Central memory CD8-positive, alpha-beta T cell (primary cell): ENCODE measurements at regions not wholly inside any gene's neighbourhood (a gene's known extent, or its start where the extent isn't known, plus 50 kb on each side); places are given as distances from the start of the nearest gene placed in this dataset.

Source experiments
- ATAC-seq: fragments of 150-1000 bp; cut with Tn5 transposase; replicated peaks from 2 replicates; pipeline ENCODE4 v1.10.0; 2022; ENCODE audit warnings: mild to moderate bottlenecking, moderate FRiP score, moderate number of reproducible peaks; ENCODE audit not compliant: poor library complexity, severe bottlenecking; ENCODE audit errors: extremely low read depth
- DNase-seq, 2 donors: peaks; one replicate each; pipeline ENCODE4 v3.0.0; 2021; ENCODE audit warnings: low spot score in 2 of 2
- H3K27ac Mint-ChIP-seq: one replicate; pipeline ENCODE4 v1.8.0; 2022; ENCODE audit warnings: low read depth, mild to moderate bottlenecking, moderate library complexity, mixed read lengths
- H3K27me3 Mint-ChIP-seq: one replicate; pipeline ENCODE4 v1.8.0; 2022; ENCODE audit warnings: mixed read lengths
- H3K36me3 Mint-ChIP-seq: one replicate; pipeline ENCODE4 v1.8.0; 2022; ENCODE audit warnings: mild to moderate bottlenecking, moderate library complexity, mixed read lengths; ENCODE audit not compliant: insufficient read depth
- H3K4me1 Mint-ChIP-seq: one replicate; pipeline ENCODE4 v1.8.0; 2022; ENCODE audit warnings: mixed read lengths
- H3K4me3 Mint-ChIP-seq: one replicate; pipeline ENCODE4 v1.8.0; 2022; ENCODE audit warnings: mild to moderate bottlenecking, moderate library complexity, mixed read lengths
- H3K9me3 Mint-ChIP-seq: one replicate; pipeline ENCODE4 v1.8.0; 2022; ENCODE audit warnings: mixed read lengths

- Mint-ChIP-seq H3K9me3 (peaks cover 5% of the 10 kb centered on the region), H3K27ac (no peak overlapping the region), H3K4me1 (no peaks in the 10 kb centered on the region), H3K36me3 (peaks cover 2% of the 10 kb centered on the region), H3K4me3 (no peak overlapping the region), H3K27me3 (peaks cover 53% of the 10 kb centered on the region)
- DNase-seq (no peak), ATAC-seq (no peak)
These were observed 140.7 kb upstream of the B3GAT1 start for GRCh38 chr11:134552749-134553148.

- H3K27me3 Mint-ChIP-seq: peaks cover 66% of the 10 kb centered on the region
These were observed 133.5 kb upstream of the B3GAT1 start for GRCh38 chr11:134545521-134545920.

GRCh38 chr11:134544095-134544815, 132.2 kb upstream of the B3GAT1 start:
- no peak overlapping the region for H3K4me3 Mint-ChIP-seq
- peaks cover 1% of the 10 kb centered on the region for H3K36me3 Mint-ChIP-seq
- DNase-seq (no peak), ATAC-seq (no peak)
- H3K4me1 Mint-ChIP-seq: no peaks in the 10 kb centered on the region
- H3K27ac Mint-ChIP-seq: no peak overlapping the region
- no peaks in the 10 kb centered on the region for H3K9me3 Mint-ChIP-seq
- peaks cover 67% of the 10 kb centered on the region for H3K27me3 Mint-ChIP-seq

More at GRCh38 chr11:134545521-134545920, 133.5 kb upstream of the B3GAT1 start:
- peaks cover 1% of the 10 kb centered on the region for H3K36me3 Mint-ChIP-seq
- DNase-seq: no peak
- no peak overlapping the region for H3K27ac Mint-ChIP-seq
- peaks cover 4% of the 10 kb centered on the region for H3K9me3 Mint-ChIP-seq
- no peaks in the 10 kb centered on the region for H3K4me1 Mint-ChIP-seq
- H3K4me3 Mint-ChIP-seq: no peak overlapping the region
- no peak for ATAC-seq

- Mint-ChIP-seq H3K4me3 (no peak overlapping the region), H3K27me3 (peaks cover 73% of the 10 kb centered on the region), H3K9me3 (no peaks in the 10 kb centered on the region), H3K4me1 (no peaks in the 10 kb centered on the region), H3K27ac (no peak overlapping the region), H3K36me3 (peaks cover 1% of the 10 kb centered on the region)
- ATAC-seq (no peak), DNase-seq (no peak)
These were observed 131.6 kb upstream of the B3GAT1 start for GRCh38 chr11:134543645-134544044.

GRCh38 chr11:134543241-134543640, 131.2 kb upstream of the B3GAT1 start:
- no peak overlapping the region for H3K27ac Mint-ChIP-seq
- no peaks in the 10 kb centered on the region for H3K9me3 Mint-ChIP-seq
- no peaks in the 10 kb centered on the region for H3K4me1 Mint-ChIP-seq
- DNase-seq (no peak), ATAC-seq (no peak)
- H3K27me3 Mint-ChIP-seq: peaks cover 75% of the 10 kb centered on the region
- no peak overlapping the region for H3K4me3 Mint-ChIP-seq
- H3K36me3 Mint-ChIP-seq: peaks cover 1% of the 10 kb centered on the region

- H3K27me3 Mint-ChIP-seq: peaks cover 75% of the 10 kb centered on the region
- peaks cover 1% of the 10 kb centered on the region for H3K36me3 Mint-ChIP-seq
- no peak overlapping the region for H3K4me3 Mint-ChIP-seq
- no peaks in the 10 kb centered on the region for H3K4me1 Mint-ChIP-seq
- no peak overlapping the region for H3K27ac Mint-ChIP-seq
- ATAC-seq (no peak), DNase-seq (no peak)
- no peaks in the 10 kb centered on the region for H3K9me3 Mint-ChIP-seq
These were observed 130.5 kb upstream of the B3GAT1 start for GRCh38 chr11:134542401-134543165.

GRCh38 chr11:134541951-134542350, 129.9 kb upstream of the B3GAT1 start:
- no peak overlapping the region for H3K4me3 Mint-ChIP-seq
- H3K36me3 Mint-ChIP-seq: peaks cover 1% of the 10 kb centered on the region
- no peak for DNase-seq
- H3K27ac Mint-ChIP-seq: no peak overlapping the region
- peaks cover 74% of the 10 kb centered on the region for H3K27me3 Mint-ChIP-seq
- no peaks in the 10 kb centered on the region for H3K4me1 Mint-ChIP-seq
- H3K9me3 Mint-ChIP-seq: no peaks in the 10 kb centered on the region
- no peak for ATAC-seq

GRCh38 chr11:134541355-134541754, 129.3 kb upstream of the B3GAT1 start:
- peaks cover 68% of the 10 kb centered on the region for H3K27me3 Mint-ChIP-seq
- no peak overlapping the region for H3K27ac Mint-ChIP-seq
- DNase-seq (no peak), ATAC-seq (no peak)
- no peaks in the 10 kb centered on the region for H3K9me3 Mint-ChIP-seq
- H3K4me1 Mint-ChIP-seq: no peaks in the 10 kb centered on the region
- H3K36me3 Mint-ChIP-seq: peaks cover 1% of the 10 kb centered on the region
- no peak overlapping the region for H3K4me3 Mint-ChIP-seq

- DNase-seq (no peak), ATAC-seq (no peak)
- H3K27me3 Mint-ChIP-seq: peaks cover 68% of the 10 kb centered on the region
- H3K4me1 Mint-ChIP-seq: peaks cover under 1% of the 10 kb centered on the region
- no peak overlapping the region for H3K4me3 Mint-ChIP-seq
- peaks cover 1% of the 10 kb centered on the region for H3K36me3 Mint-ChIP-seq
- no peak overlapping the region for H3K27ac Mint-ChIP-seq
- no peaks in the 10 kb centered on the region for H3K9me3 Mint-ChIP-seq
These were observed 127.2 kb upstream of the B3GAT1 start for GRCh38 chr11:134539285-134539684.

GRCh38 chr11:134538742-134539141, 126.7 kb upstream of the B3GAT1 start:
- H3K27me3 Mint-ChIP-seq: peaks cover 68% of the 10 kb centered on the region
- DNase-seq (no peak), ATAC-seq (no peak)
- no peaks in the 10 kb centered on the region for H3K9me3 Mint-ChIP-seq
- peaks cover 1% of the 10 kb centered on the region for H3K36me3 Mint-ChIP-seq
- no peak overlapping the region for H3K4me3 Mint-ChIP-seq
- no peak overlapping the region for H3K27ac Mint-ChIP-seq
- peaks cover 5% of the 10 kb centered on the region for H3K4me1 Mint-ChIP-seq

- ATAC-seq (no peak), DNase-seq (no peak)
- Mint-ChIP-seq H3K9me3 (no peaks in the 10 kb centered on the region), H3K4me3 (no peak overlapping the region), H3K4me1 (peaks cover 5% of the 10 kb centered on the region), H3K27me3 (peaks cover 67% of the 10 kb centered on the region), H3K36me3 (peaks cover 1% of the 10 kb centered on the region), H3K27ac (no peak overlapping the region)
These were observed 125.9 kb upstream of the B3GAT1 start for GRCh38 chr11:134537941-134538340.

- Mint-ChIP-seq H3K36me3 (no peaks in the 10 kb centered on the region), H3K27me3 (peaks cover 63% of the 10 kb centered on the region), H3K27ac (no peak overlapping the region), H3K4me3 (no peak overlapping the region), H3K4me1 (peaks cover 5% of the 10 kb centered on the region), H3K9me3 (no peaks in the 10 kb centered on the region)
- ATAC-seq: no peak
- no peak for DNase-seq
These were observed 125.3 kb upstream of the B3GAT1 start for GRCh38 chr11:134537296-134537695.

GRCh38 chr11:134536677-134537076, 124.6 kb upstream of the B3GAT1 start:
- no peaks in the 10 kb centered on the region for H3K9me3 Mint-ChIP-seq
- ATAC-seq (no peak), DNase-seq (no peak)
- no peaks in the 10 kb centered on the region for H3K36me3 Mint-ChIP-seq
- no peak overlapping the region for H3K4me3 Mint-ChIP-seq
- H3K4me1 Mint-ChIP-seq: peaks cover 5% of the 10 kb centered on the region
- H3K27me3 Mint-ChIP-seq: peaks cover 70% of the 10 kb centered on the region
- no peak overlapping the region for H3K27ac Mint-ChIP-seq
